ENCODE measurements at regions not wholly inside any gene's neighbourhood (a gene's known extent, or its start where the extent isn't known, plus 50 kb on each side); places are given as distances from the start of the nearest gene placed in this dataset.

DNA sequence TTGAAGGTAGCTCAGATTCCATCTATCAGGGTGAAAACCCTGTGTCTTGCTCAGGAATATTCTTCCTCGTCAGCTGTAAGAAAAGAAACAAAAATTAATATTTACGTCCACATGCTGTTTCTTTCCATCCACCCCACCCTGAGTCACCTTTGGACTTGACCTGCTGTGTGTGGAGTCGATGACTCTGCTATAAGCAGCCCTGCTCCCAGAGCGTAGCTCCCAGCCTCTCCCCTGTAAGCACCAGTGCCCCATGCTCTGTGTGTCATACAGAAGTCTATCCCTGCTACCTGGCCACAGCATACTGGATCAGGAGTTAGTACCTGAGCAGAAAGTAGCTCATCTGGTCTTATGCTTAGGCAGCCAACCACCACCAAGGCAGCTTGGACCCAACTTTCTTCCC lies 223.6 kb downstream of the SOD2 start:
- TF ChIP-seq, protein P1, sequence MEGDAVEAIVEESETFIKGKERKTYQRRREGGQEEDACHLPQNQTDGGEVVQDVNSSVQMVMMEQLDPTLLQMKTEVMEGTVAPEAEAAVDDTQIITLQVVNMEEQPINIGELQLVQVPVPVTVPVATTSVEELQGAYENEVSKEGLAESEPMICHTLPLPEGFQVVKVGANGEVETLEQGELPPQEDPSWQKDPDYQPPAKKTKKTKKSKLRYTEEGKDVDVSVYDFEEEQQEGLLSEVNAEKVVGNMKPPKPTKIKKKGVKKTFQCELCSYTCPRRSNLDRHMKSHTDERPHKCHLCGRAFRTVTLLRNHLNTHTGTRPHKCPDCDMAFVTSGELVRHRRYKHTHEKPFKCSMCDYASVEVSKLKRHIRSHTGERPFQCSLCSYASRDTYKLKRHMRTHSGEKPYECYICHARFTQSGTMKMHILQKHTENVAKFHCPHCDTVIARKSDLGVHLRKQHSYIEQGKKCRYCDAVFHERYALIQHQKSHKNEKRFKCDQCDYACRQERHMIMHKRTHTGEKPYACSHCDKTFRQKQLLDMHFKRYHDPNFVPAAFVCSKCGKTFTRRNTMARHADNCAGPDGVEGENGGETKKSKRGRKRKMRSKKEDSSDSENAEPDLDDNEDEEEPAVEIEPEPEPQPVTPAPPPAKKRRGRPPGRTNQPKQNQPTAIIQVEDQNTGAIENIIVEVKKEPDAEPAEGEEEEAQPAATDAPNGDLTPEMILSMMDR (IDR thresholded peaks at IDR 0.05), result no peak
- TF ChIP-seq POLR2AphosphoS5 (IDR thresholded peaks at IDR 0.05), result no peak

Measured in upper lobe of left lung (tissue), 4 donors.